ENCODE measurements at regions not wholly inside any gene's neighbourhood (a gene's known extent, or its start where the extent isn't known, plus 50 kb on each side); places are given as distances from the start of the nearest gene placed in this dataset.

GRCh38 chr17:14498812-14499211, 197.9 kb downstream of the HS3ST3B1 start (continued):
- TF ChIP-seq, protein P1, sequence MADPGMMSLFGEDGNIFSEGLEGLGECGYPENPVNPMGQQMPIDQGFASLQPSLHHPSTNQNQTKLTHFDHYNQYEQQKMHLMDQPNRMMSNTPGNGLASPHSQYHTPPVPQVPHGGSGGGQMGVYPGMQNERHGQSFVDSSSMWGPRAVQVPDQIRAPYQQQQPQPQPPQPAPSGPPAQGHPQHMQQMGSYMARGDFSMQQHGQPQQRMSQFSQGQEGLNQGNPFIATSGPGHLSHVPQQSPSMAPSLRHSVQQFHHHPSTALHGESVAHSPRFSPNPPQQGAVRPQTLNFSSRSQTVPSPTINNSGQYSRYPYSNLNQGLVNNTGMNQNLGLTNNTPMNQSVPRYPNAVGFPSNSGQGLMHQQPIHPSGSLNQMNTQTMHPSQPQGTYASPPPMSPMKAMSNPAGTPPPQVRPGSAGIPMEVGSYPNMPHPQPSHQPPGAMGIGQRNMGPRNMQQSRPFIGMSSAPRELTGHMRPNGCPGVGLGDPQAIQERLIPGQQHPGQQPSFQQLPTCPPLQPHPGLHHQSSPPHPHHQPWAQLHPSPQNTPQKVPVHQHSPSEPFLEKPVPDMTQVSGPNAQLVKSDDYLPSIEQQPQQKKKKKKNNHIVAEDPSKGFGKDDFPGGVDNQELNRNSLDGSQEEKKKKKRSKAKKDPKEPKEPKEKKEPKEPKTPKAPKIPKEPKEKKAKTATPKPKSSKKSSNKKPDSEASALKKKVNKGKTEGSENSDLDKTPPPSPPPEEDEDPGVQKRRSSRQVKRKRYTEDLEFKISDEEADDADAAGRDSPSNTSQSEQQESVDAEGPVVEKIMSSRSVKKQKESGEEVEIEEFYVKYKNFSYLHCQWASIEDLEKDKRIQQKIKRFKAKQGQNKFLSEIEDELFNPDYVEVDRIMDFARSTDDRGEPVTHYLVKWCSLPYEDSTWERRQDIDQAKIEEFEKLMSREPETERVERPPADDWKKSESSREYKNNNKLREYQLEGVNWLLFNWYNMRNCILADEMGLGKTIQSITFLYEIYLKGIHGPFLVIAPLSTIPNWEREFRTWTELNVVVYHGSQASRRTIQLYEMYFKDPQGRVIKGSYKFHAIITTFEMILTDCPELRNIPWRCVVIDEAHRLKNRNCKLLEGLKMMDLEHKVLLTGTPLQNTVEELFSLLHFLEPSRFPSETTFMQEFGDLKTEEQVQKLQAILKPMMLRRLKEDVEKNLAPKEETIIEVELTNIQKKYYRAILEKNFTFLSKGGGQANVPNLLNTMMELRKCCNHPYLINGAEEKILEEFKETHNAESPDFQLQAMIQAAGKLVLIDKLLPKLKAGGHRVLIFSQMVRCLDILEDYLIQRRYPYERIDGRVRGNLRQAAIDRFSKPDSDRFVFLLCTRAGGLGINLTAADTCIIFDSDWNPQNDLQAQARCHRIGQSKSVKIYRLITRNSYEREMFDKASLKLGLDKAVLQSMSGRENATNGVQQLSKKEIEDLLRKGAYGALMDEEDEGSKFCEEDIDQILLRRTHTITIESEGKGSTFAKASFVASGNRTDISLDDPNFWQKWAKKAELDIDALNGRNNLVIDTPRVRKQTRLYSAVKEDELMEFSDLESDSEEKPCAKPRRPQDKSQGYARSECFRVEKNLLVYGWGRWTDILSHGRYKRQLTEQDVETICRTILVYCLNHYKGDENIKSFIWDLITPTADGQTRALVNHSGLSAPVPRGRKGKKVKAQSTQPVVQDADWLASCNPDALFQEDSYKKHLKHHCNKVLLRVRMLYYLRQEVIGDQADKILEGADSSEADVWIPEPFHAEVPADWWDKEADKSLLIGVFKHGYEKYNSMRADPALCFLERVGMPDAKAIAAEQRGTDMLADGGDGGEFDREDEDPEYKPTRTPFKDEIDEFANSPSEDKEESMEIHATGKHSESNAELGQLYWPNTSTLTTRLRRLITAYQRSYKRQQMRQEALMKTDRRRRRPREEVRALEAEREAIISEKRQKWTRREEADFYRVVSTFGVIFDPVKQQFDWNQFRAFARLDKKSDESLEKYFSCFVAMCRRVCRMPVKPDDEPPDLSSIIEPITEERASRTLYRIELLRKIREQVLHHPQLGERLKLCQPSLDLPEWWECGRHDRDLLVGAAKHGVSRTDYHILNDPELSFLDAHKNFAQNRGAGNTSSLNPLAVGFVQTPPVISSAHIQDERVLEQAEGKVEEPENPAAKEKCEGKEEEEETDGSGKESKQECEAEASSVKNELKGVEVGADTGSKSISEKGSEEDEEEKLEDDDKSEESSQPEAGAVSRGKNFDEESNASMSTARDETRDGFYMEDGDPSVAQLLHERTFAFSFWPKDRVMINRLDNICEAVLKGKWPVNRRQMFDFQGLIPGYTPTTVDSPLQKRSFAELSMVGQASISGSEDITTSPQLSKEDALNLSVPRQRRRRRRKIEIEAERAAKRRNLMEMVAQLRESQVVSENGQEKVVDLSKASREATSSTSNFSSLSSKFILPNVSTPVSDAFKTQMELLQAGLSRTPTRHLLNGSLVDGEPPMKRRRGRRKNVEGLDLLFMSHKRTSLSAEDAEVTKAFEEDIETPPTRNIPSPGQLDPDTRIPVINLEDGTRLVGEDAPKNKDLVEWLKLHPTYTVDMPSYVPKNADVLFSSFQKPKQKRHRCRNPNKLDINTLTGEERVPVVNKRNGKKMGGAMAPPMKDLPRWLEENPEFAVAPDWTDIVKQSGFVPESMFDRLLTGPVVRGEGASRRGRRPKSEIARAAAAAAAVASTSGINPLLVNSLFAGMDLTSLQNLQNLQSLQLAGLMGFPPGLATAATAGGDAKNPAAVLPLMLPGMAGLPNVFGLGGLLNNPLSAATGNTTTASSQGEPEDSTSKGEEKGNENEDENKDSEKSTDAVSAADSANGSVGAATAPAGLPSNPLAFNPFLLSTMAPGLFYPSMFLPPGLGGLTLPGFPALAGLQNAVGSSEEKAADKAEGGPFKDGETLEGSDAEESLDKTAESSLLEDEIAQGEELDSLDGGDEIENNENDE (IDR thresholded peaks at IDR 0.05; ENCODE audit: insufficient replicate concordance, low read length), result no peak
- TF ChIP-seq RXRA (IDR thresholded peaks at IDR 0.05; ENCODE audit: insufficient read depth, low read depth, low read length), result no peak
- TF ChIP-seq KDM1A (IDR thresholded peaks at IDR 0.05; ENCODE audit: borderline replicate concordance, low read length), result no peak
- TF ChIP-seq POU5F1 (IDR thresholded peaks at IDR 0.05; ENCODE audit: low read depth, low read length), result no peak

Measured in H1 (cell line).